Endothelial cell of umbilical vein (primary cell): ENCODE measurements at regions not wholly inside any gene's neighbourhood (a gene's known extent, or its start where the extent isn't known, plus 50 kb on each side); places are given as distances from the start of the nearest gene placed in this dataset.

Experiments used
- BruUV-seq: library from RNA; stranded (reverse); fragments of 400-500 nt; replicated peaks from 2 replicates; lab custom pipeline; 2021; lab: Mats Ljungman, UMichigan
- CTCF ChIA-PET: fragments of 300-600, 350-600 bp; sonication (Branson Sonifier 250); formaldehyde crosslinking; loops from one replicate; lab custom pipeline; 2021; ENCODE audit warnings: antibody characterized with exemption, inconsistent platforms; lab: Charles Lee
- POLR2A ChIA-PET: fragments of 300-600, 350-600 bp; sonication (Branson Sonifier 250); formaldehyde crosslinking; loops from one replicate; lab custom pipeline; 2021; ENCODE audit warnings: antibody characterized with exemption, inconsistent platforms; lab: Charles Lee
- DNase-seq: peaks from one replicate; pipeline ENCODE4 v3.0.0-alpha.2; 2011; ENCODE audit warnings: low read depth, low spot score
- FAIRE-seq: peaks from 2 replicates; lab custom pipeline; 2011; peaks lifted over from hg19 to GRCh38; lab: Jason Lieb, UNC
- H2AFZ ChIP-seq: 2 replicates; pipeline ENCODE4 v1.6.0; 2012; ENCODE audit warnings: low read depth, low read length, control low read depth, inconsistent platforms
- H3K27ac ChIP-seq: 2 replicates; pipeline ENCODE4 v1.5.1; 2011; ENCODE audit warnings: low read depth, mild to moderate bottlenecking, control low read depth, low read length, moderate library complexity; ENCODE audit not compliant: insufficient read depth
- H3K27me3 ChIP-seq, 2 experiments: 2 replicates each; pipeline versions ENCODE4 v1.6.0 to v1.6.1; 2011; ENCODE audit warnings: low read length in 2 of 2, mixed read lengths in 1 of 2; ENCODE audit not compliant: control insufficient read depth in 2 of 2, insufficient read depth in 2 of 2
- H3K36me3 ChIP-seq, 2 experiments: 2 replicates in 1 of 2; 3 replicates in 1 of 2; pipeline ENCODE4 v1.5.1; 2011; ENCODE audit warnings: low read length in 2 of 2, mild to moderate bottlenecking in 1 of 2, moderate library complexity in 1 of 2; ENCODE audit not compliant: control insufficient read depth in 2 of 2, insufficient read depth in 2 of 2; ENCODE audit errors: extremely low read depth in 1 of 2
- H3K4me1 ChIP-seq: 3 replicates; pipeline ENCODE4 v1.5.1; 2011; ENCODE audit warnings: mild to moderate bottlenecking, low read length; ENCODE audit not compliant: control insufficient read depth, insufficient read depth; ENCODE audit errors: extremely low read depth
- H3K4me2 ChIP-seq: 2 replicates; pipeline ENCODE4 v1.6.1; 2011; ENCODE audit warnings: low read length, control low read depth, mixed read lengths; ENCODE audit not compliant: insufficient read depth
- H3K4me3 ChIP-seq, 3 experiments: fragments of 200-600 bp in 1 of 3; sonication (generic), shearing (Covaris generic) in 1 of 3; replicated peaks in 1 of 3; 2 replicates each; pipeline ENCODE4 v1.5.1; 2011 to 2016; ENCODE audit warnings: control low read depth in 3 of 3, low read length in 3 of 3, mild to moderate bottlenecking in 2 of 3, inconsistent platforms in 1 of 3, low read depth in 1 of 3, moderate library complexity in 1 of 3; ENCODE audit not compliant: insufficient read depth in 1 of 3
- H3K79me2 ChIP-seq: 2 replicates; pipeline ENCODE4 v1.6.0; 2012; ENCODE audit warnings: low read length, inconsistent platforms; ENCODE audit not compliant: control insufficient read depth, insufficient read depth
- H3K9ac ChIP-seq: replicated peaks from 2 replicates; pipeline ENCODE3; 2011; ENCODE audit warnings: low read length, control low read depth; ENCODE audit not compliant: insufficient read depth; ENCODE audit errors: extremely low read depth
- H3K9me1 ChIP-seq: replicated peaks from 3 replicates; pipeline ENCODE4 v1.6.0; 2011; ENCODE audit warnings: mild to moderate bottlenecking, low read length; ENCODE audit not compliant: control insufficient read depth, insufficient read depth; ENCODE audit errors: extremely low read depth
- H3K9me3 ChIP-seq: replicated peaks from 2 replicates; pipeline ENCODE4 v1.5.1; 2012; ENCODE audit warnings: low read length, inconsistent platforms; ENCODE audit not compliant: control insufficient read depth, insufficient read depth
- H4K20me1 ChIP-seq: replicated peaks from 2 replicates; pipeline ENCODE3; 2011; ENCODE audit warnings: mild to moderate bottlenecking, low read length; ENCODE audit not compliant: control insufficient read depth, insufficient read depth; ENCODE audit errors: extremely low read depth
- EZH2 ChIP-seq: IDR thresholded peaks from 2 replicates; pipeline ENCODE4 v1.6.1; 2012; ENCODE audit warnings: borderline replicate concordance, low read depth, mild to moderate bottlenecking, moderate library complexity, low read length, inconsistent platforms; ENCODE audit not compliant: severe bottlenecking
- FOS ChIP-seq: IDR thresholded peaks from 2 replicates; pipeline ENCODE4 v1.6.1; 2011; ENCODE audit warnings: mild to moderate bottlenecking, low read length, moderate library complexity, borderline replicate concordance; ENCODE audit not compliant: insufficient read depth
- GATA2 ChIP-seq: IDR thresholded peaks from 2 replicates; pipeline ENCODE4 v1.7.0; 2011; ENCODE audit warnings: low read depth, mild to moderate bottlenecking, moderate library complexity, mixed read lengths, low read length; ENCODE audit not compliant: insufficient read length, insufficient read depth
- JUN ChIP-seq: IDR thresholded peaks from 2 replicates; pipeline ENCODE4 v1.6.1; 2011; ENCODE audit warnings: borderline replicate concordance, low read depth; ENCODE audit not compliant: insufficient read length, insufficient read depth
- MYC ChIP-seq: IDR thresholded peaks from one replicate; pipeline ENCODE4 v1.6.1; 2011; ENCODE audit warnings: mild to moderate bottlenecking, low read depth, low read length
- POLR2A ChIP-seq: IDR thresholded peaks from 2 replicates; pipeline ENCODE4 v1.6.1; 2012; ENCODE audit warnings: low read depth, mild to moderate bottlenecking, control low read depth, low read length
- POLR2AphosphoS5 ChIP-seq: IDR thresholded peaks from 2 replicates; pipeline ENCODE4 v1.6.1; 2012; ENCODE audit warnings: low read depth, mild to moderate bottlenecking, control low read depth, low read length, moderate library complexity; ENCODE audit not compliant: insufficient read depth
- dilution Hi-C: fragments of 300-500 bp; cut with MboI; formaldehyde crosslinking; loops from one replicate; pipeline ENCODE4 v1.15.0; 2019; ENCODE audit warnings: low sequenced_read_pairs; ENCODE audit not compliant: extremely low pct_ligation_motif_present
- intact Hi-C: fragments of 100-400 bp; cut with micrococcal nuclease; formaldehyde crosslinking; loops from one replicate; pipeline ENCODE4 v1.10.0; 2022
- TF ChIP-seq, protein P1 (sequence below): IDR thresholded peaks from 2 replicates; pipeline ENCODE4 v1.6.1; 2011; ENCODE audit not compliant: insufficient read depth, insufficient read length
- TF ChIP-seq, protein P2 (sequence below), 2 donors: IDR thresholded peaks; 1 replicate in 1 of 2; 2 replicates in 1 of 2; pipeline ENCODE4 v1.5.1; 2011; ENCODE audit warnings: low read length in 2 of 2, mild to moderate bottlenecking in 2 of 2, moderate library complexity in 2 of 2, control low read depth in 1 of 2, inconsistent platforms in 1 of 2, low read depth in 1 of 2; ENCODE audit not compliant: insufficient read depth in 1 of 2; ENCODE audit errors: extremely low read depth in 1 of 2

DNA sequence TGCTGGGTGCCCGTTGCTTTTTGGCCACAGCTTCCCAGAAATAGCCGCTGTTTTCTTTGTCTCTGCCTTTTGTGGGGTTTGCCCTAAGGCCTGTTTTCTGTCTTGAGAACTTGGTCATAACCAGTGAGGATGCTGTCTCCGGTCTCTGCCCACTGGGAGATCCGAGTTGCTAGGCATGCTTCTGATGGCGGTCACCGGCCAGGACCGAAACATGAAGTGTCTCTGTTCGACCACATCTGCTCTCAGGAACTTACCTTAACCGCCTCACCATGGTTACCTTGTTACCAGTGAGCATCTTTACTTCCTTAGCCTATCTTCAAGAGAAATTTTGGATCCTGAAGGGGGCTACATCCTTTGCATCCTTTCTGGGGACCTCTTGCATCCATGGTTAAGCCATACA is 91.9 kb downstream of the RTP5 start:
- no peak overlapping the region for H3K4me2 ChIP-seq
- no TSS peak for BruUV-seq
- H2AFZ ChIP-seq: no peak overlapping the region
- H4K20me1 ChIP-seq: no peaks in the 10 kb centered on the region
- no peaks in the 10 kb centered on the region for H3K9me1 ChIP-seq
- H3K4me3 ChIP-seq: no peak overlapping the region
- no peaks in the 10 kb centered on the region for H3K4me1 ChIP-seq
- dilution Hi-C loops: no loop called here
- DNase-seq (no peak), FAIRE-seq (no peak)
- H3K79me2 ChIP-seq: no peaks in the 10 kb centered on the region
- TF ChIP-seq, protein P1, sequence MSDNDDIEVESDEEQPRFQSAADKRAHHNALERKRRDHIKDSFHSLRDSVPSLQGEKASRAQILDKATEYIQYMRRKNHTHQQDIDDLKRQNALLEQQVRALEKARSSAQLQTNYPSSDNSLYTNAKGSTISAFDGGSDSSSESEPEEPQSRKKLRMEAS: no peak
- TF ChIP-seq FOS (no peak), GATA2 (no peak), JUN (no peak), POLR2A (no peak), EZH2 (no peak), POLR2AphosphoS5 (no peak), MYC (no peak)
- TF ChIP-seq, protein P2, sequence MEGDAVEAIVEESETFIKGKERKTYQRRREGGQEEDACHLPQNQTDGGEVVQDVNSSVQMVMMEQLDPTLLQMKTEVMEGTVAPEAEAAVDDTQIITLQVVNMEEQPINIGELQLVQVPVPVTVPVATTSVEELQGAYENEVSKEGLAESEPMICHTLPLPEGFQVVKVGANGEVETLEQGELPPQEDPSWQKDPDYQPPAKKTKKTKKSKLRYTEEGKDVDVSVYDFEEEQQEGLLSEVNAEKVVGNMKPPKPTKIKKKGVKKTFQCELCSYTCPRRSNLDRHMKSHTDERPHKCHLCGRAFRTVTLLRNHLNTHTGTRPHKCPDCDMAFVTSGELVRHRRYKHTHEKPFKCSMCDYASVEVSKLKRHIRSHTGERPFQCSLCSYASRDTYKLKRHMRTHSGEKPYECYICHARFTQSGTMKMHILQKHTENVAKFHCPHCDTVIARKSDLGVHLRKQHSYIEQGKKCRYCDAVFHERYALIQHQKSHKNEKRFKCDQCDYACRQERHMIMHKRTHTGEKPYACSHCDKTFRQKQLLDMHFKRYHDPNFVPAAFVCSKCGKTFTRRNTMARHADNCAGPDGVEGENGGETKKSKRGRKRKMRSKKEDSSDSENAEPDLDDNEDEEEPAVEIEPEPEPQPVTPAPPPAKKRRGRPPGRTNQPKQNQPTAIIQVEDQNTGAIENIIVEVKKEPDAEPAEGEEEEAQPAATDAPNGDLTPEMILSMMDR (IDR thresholded peaks at IDR 0.05; ENCODE audit: extremely low read depth in 1 of 2, insufficient read depth in 1 of 2, low read depth in 1 of 2, low read length in 2 of 2): no peak
- CTCF ChIA-PET: interaction anchor here (4.6 kb wide), 1 partner anchor 10 kb away, joined by 24 read pairs; no protein-coding TSS in a partner anchor
- intact Hi-C loops: no loop called here
- peaks cover 0 to 2% of the 10 kb centered on the region in 2 experiments for H3K27me3 ChIP-seq
- H3K27ac ChIP-seq: no peak overlapping the region
- H3K9ac ChIP-seq: no peak overlapping the region
- no peaks in the 10 kb centered on the region for H3K9me3 ChIP-seq
- POLR2A ChIA-PET: no interaction called here
- H3K36me3 ChIP-seq: no peaks in the 10 kb centered on the region
